AG09309 (cell line): ENCODE measurements at regions not wholly inside any gene's neighbourhood (a gene's known extent, or its start where the extent isn't known, plus 50 kb on each side); places are given as distances from the start of the nearest gene placed in this dataset.

Source experiments
- DNase-seq: peaks from one replicate; pipeline ENCODE4 v3.0.0-alpha.2; 2010; ENCODE audit warnings: low read depth
- H3K4me3 ChIP-seq: 2 replicates; pipeline ENCODE4 v1.5.1; 2011; ENCODE audit warnings: mild to moderate bottlenecking, low read depth, low read length, moderate library complexity; ENCODE audit not compliant: control insufficient read depth
- TF ChIP-seq, protein P1 (sequence below): IDR thresholded peaks from 2 replicates; pipeline ENCODE4 v1.5.1; 2011; ENCODE audit warnings: mild to moderate bottlenecking, low read depth, low read length, inconsistent platforms; ENCODE audit not compliant: insufficient read depth, control insufficient read depth; ENCODE audit errors: missing control alignments

- no peak for DNase-seq
- no peak overlapping the region for H3K4me3 ChIP-seq
- TF ChIP-seq, protein P1, sequence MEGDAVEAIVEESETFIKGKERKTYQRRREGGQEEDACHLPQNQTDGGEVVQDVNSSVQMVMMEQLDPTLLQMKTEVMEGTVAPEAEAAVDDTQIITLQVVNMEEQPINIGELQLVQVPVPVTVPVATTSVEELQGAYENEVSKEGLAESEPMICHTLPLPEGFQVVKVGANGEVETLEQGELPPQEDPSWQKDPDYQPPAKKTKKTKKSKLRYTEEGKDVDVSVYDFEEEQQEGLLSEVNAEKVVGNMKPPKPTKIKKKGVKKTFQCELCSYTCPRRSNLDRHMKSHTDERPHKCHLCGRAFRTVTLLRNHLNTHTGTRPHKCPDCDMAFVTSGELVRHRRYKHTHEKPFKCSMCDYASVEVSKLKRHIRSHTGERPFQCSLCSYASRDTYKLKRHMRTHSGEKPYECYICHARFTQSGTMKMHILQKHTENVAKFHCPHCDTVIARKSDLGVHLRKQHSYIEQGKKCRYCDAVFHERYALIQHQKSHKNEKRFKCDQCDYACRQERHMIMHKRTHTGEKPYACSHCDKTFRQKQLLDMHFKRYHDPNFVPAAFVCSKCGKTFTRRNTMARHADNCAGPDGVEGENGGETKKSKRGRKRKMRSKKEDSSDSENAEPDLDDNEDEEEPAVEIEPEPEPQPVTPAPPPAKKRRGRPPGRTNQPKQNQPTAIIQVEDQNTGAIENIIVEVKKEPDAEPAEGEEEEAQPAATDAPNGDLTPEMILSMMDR = no peak
Observed at GRCh38 chr14:28426960-28427359, 339.6 kb upstream of the FOXG1 start.

DNA sequence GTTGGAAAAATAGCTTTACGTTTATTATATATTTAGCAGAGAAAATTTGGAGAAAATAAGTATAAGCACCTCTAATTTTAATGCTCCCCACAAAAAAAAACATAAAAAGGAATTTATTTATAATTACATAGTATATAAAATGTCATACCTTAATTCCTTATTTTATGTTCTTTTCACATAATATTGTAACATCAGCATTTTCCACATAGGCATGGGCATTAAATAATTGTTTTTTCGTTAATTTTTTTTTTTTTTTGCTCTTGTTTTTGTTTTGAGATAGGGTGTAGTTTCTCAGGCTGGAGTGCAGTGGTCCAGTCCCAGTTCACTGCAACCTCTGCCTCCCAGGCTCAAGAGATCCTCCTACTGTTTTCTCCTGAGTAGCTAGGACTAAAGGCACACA is 329.8 kb upstream of the FOXG1 start:
- TF ChIP-seq, protein P1 = no peak
- DNase-seq = no peak
- H3K4me3 ChIP-seq = no peak overlapping the region

- no peak for DNase-seq
- TF ChIP-seq, protein P1 = no peak
- no peak overlapping the region for H3K4me3 ChIP-seq
Observed at GRCh38 chr14:28461389-28461788, 305.2 kb upstream of the FOXG1 start.

- H3K4me3 ChIP-seq = no peak overlapping the region
- no peak for DNase-seq
- TF ChIP-seq, protein P1 = no peak
Observed at GRCh38 chr14:28467611-28468010, 299.0 kb upstream of the FOXG1 start.

GRCh38 chr14:28468191-28469151 is 298.1 kb upstream of the FOXG1 start:
- DNase-seq = no peak
- no peak overlapping the region for H3K4me3 ChIP-seq
- TF ChIP-seq, protein P1 = no peak

DNA sequence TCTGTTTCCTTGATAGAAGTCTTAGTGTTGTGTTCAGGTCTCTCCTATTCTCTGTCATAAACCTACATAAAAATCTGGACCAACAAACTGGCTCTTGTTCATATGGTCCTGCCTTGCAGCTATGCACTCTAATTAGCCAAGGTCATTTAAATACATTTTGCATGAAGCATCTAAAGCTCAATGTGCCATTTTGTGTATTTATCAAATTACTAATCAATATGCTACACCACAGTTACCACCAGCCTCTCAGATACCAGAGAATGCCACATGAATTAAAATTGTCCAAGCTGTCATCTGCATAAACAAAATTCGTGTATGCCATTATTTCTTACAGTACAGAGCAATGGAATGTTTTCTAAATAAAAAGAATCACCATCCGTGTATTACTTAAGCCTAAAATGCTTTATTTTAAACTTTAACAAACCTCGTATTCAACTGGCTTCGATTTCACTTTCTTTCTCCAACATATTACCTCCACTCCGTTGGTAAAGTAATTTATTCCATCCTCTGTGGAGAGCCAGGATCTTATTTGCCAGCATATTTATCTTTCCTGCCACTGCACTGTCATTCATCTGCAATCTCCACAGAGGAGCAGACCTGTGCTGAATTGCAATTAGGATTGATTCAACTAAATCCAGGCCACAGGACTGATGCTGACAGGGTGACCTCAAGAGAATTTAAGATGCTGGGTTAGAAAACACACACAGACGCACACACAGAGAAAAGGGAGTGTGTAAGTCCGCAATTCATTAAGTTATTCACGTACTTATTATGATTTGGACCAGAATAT is 284.1 kb upstream of the FOXG1 start:
- no peak for DNase-seq
- no peak overlapping the region for H3K4me3 ChIP-seq
- TF ChIP-seq, protein P1 = no peak
